GM18873 (cell line): ENCODE measurements at regions not wholly inside any gene's neighbourhood (a gene's known extent, or its start where the extent isn't known, plus 50 kb on each side); places are given as distances from the start of the nearest gene placed in this dataset.
"Not testable (repeated sequence)": the region's sequence is repeated elsewhere in the genome, so short reads cannot be mapped to it uniquely, and the experiment has no call there.

Source experiments
- ATAC-seq: cut with Tn5 transposase; IDR thresholded peaks from one replicate; pipeline ENCODE4 v1.9.1; 2021; ENCODE audit warnings: mild to moderate bottlenecking, moderate library complexity, moderate number of reproducible peaks; ENCODE audit not compliant: unreplicated experiment, low FRiP score

DNA sequence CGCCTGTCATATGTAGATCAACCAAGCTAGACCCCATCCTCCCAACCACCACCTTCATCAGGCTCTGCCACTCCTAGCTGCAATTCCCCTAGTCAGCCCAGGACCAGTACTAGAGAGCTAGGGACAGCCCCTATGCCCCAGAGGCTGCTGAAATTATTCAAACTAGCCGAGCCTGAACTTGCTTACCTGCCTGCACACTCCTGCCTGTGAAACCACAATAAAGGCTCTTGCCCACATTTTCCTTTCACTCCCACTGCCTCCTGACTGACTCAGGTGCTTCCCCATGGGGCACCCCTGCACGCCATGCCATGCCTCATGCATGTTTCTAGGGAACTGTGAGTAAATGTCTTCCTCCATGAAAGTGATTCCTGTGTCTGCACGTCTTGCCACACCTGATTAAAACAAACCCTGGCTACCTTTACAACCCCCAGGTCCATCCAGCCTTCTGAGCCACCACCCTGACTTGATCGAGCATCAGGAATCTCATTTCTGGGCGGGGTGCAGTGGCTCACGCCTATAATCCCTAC, 66.5 kb upstream of the IER3 start:
- peak; percentile 76 for ATAC-seq

DNA sequence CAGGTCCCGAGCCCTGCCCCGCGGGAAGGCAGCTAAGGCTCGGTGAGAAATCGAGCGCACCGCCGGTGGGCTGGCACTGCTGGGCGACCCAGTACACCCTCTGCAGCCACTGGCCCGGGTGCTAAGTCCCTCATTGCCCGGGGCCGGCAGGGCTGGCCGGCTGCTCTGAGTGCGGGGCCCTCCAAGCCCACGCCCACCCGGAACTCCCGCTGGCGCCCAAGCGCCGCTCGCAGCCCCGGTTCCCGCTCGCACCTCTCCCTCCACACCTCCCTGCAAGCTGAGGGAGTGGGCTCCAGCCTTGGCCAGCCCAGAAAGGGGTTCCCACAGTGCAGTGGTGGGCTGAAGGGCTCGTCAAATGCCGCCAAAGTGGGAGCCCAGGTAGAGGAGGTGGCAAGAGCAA, 63.2 kb upstream of the IER3 start:
- not testable (repeated sequence) for ATAC-seq

DNA sequence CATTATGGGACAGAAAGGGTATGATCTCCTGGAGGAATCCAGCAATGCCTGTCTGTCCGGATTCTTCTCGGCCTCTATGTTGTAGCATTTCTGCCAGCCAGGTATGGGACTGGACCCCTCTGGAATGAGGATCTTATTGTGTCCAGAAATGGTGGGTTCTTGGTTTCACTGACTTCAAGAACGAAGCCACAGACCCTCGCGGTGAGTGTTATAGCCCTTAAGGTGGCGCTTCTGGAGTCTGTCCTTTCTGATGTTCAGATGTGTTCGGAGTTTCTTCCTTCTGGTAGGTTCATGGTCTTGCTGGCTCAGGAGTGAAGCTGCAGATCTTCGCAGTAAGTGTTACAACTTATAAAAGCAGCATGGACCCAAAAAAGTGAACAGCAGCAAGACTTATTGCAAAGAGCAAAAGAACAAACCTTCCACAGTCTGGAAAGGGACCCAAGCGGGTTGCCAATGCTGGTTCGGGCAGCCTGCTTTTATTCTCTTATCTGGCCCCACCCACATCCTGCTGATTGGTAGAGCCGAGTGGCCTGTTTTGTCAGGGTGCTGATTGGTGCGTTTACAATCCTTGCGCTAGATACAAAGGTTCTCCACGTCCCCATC, 62.3 kb upstream of the IER3 start:
- ATAC-seq = no peak

DNA sequence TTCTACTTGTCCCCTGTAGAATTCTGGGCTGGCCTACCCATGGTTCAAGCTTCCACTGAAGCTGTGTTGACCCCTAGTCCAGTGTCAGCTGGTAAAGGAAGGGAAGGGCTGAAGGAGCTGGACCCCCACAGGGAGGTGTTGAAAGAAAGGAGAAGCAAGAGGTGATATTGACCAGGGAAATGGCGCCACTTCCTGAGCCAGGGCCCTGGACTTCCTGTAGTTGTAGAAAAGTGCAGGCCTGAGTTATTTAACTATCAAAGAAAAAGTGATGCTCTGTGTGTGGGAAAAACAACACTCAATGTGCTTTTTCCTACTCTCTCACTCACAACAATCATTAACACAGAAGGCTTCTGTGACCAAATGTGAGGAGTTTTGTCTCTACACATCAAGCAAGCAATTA, 60.0 kb upstream of the IER3 start:
- ATAC-seq = no peak

DNA sequence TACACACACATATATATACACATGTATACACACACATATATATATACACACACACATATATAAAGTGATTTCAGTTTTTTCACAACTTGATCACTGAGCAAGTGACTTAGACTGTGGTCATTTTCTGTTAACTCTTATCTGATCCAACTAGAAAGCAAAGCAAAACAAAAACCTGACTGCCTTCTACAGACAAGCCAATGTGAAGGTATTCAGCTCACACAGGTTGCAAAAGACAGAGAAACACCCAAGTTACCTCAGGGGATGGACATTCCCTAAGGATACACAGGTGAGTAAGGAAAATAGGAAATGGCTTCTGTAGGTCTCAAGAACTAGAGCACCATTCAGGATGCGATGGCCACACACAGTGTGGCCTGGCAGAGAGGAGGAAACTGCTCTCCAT, 58.4 kb upstream of the IER3 start:
- ATAC-seq = no peak

DNA sequence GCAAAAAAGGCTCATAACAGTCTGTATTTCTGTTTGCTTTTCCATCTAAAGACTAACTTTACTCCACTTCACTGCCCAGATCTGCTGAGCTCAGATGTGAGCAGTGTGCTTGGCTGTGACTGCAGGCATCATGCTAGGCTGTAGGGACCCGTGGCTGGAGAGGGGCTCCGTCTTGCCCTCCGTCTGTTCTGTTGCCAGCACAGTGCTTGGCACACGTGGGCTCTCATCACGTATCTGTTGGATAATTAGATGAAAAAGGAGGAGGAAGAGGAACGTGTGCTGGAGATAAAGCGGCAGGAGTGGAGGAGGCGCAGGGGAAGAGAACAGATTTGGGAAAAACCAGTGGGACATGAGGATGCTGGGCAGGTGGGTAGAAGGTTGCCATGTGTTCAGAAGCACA, 57.6 kb upstream of the IER3 start:
- ATAC-seq = no peak

DNA sequence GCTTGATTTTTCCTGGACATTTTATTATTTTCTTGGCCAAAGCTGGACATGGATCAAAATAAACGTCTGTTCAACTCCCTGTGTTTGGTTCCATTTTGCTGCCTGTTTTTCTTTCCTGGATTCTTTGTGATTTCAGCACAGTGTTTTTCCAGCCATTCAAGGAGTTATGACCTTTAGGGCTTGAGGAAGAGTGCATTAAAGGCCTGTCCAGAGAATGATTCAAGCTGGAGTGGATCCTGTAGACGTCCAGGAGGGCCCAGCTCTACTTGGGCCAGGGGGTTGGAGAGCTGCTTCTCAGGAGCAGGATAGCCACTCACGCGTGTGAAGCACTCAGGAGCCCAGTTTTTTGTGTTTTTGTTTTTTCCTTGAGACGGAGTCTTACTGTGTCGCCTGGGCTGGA, 56.5 kb upstream of the IER3 start:
- no peak for ATAC-seq

DNA sequence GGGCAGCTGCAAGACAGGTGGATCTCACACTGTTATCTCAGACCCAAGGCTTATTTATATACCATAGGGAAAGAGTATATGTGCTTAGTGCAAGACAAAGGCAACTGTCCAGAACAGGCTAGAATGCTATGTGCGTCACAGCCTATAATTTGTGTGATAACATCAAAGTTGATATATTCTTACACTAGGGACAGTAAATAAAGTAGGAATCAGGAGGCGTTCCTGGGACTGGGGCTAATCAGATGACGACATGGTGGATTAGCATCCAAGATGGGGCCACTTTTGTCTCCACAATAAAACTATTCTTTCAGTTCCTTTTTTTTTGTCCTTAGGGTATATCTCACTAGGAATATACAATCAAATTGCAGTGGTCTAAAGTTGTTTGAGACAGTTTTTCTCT, 54.9 kb upstream of the IER3 start:
- no peak for ATAC-seq

DNA sequence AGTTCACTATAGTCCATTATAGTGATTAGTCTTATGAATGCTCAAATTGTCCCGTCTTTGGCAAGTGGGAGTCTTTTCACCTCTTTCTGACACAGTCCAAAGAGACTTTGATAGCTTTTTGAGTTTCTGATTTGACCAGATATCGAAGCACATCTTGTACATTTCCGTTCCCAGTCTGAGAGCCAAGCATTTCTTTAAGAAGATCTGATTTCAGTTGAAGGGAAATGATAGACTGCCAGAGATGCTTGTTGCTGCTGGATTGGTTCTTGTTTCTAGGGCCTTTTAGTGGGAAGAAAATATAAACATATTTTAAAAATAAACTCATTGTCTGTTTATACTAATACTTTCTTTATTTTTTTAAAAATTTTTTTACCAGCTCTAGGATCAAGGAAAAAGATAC, 54.1 kb upstream of the IER3 start:
- ATAC-seq = no peak

DNA sequence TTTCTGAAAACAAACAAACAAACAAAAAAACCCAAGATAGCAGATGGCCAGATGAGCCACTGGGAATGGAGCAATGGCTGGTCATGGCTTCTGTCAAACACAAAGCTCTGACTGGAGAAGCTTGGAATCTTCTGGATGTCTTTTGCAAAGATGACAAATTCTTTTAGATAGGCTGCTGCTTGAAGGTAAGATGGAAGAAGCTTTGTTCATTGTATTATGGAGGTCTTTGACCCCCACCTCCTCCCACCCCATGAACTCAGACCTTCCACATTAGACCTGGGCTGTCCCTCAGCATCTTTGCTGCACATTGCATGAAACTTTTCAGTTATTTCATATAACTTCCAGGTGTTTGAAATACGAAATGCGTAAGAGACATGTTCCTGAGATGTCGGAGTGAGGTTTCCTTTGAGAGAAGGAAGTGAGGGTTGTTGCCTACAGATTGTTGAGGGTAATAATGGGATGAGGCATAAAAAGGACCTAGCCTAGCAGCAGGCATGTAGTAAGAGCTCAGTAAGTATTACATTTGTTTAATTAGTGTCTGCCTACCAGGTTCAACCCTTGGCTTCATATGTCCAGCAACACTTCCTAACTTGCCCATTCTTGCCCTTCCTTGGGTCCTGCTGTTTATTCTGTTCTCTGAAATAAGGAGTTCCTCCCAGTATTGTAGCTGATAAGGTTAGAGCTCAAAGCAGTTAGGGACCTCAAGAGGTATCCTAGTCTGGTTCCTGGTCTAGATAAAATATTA, 51.4 kb upstream of the IER3 start:
- no peak for ATAC-seq
